ENCODE measurements at regions not wholly inside any gene's neighbourhood (a gene's known extent, or its start where the extent isn't known, plus 50 kb on each side); places are given as distances from the start of the nearest gene placed in this dataset.

DNA sequence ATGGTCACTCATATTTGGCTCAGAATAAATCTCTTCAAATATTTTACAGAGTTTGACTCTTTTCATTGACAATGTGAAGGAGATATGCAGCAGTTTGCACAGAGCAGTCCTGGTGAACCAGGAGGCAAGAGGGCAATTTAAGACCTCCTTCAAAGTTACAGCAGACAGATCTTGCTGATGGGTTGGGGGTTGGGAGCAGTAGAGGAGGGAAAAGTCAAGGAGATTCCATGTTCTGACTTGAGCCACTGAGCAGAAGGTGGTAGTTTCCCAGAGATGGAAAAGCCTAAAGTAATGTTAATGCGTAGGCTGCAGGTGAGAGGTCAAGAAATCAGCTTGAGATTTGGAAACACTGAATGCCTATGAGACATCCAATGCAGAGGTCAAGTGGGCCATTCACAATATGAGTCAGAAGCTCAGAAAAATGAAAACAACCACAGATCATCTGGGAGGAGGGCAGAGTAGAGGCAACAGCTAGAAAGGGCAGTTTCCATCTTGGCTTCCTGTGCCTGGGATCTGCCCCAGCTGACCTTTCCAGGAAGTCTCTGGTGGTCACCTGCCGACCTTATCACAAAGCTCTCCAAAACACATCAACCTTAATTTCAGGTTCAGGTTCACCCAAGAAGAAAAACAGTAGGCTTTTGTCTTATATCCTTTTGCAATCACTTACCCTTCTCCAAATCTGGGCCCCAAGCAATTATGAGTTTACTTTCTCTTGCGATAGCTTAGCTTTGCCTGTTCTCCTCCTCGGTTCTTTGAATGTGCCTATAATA lies 197.5 kb upstream of the ARL4C start (continued):
- TF ChIP-seq CUX1 (IDR thresholded peaks at IDR 0.05; ENCODE audit: insufficient replicate concordance, low read depth, low read length): no peak
- no peak for TF ChIP-seq PML (IDR thresholded peaks at IDR 0.05; ENCODE audit: low read length)
- TF ChIP-seq, protein P1, sequence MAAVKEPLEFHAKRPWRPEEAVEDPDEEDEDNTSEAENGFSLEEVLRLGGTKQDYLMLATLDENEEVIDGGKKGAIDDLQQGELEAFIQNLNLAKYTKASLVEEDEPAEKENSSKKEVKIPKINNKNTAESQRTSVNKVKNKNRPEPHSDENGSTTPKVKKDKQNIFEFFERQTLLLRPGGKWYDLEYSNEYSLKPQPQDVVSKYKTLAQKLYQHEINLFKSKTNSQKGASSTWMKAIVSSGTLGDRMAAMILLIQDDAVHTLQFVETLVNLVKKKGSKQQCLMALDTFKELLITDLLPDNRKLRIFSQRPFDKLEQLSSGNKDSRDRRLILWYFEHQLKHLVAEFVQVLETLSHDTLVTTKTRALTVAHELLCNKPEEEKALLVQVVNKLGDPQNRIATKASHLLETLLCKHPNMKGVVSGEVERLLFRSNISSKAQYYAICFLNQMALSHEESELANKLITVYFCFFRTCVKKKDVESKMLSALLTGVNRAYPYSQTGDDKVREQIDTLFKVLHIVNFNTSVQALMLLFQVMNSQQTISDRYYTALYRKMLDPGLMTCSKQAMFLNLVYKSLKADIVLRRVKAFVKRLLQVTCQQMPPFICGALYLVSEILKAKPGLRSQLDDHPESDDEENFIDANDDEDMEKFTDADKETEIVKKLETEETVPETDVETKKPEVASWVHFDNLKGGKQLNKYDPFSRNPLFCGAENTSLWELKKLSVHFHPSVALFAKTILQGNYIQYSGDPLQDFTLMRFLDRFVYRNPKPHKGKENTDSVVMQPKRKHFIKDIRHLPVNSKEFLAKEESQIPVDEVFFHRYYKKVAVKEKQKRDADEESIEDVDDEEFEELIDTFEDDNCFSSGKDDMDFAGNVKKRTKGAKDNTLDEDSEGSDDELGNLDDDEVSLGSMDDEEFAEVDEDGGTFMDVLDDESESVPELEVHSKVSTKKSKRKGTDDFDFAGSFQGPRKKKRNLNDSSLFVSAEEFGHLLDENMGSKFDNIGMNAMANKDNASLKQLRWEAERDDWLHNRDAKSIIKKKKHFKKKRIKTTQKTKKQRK (IDR thresholded peaks at IDR 0.05; ENCODE audit: low read depth, low read length): no peak
- TF ChIP-seq ZNF274 (IDR thresholded peaks at IDR 0.05; ENCODE audit: insufficient read depth, insufficient read length): no peak
- no peak for TF ChIP-seq CREM (IDR thresholded peaks at IDR 0.05; ENCODE audit: low read depth)
- TF ChIP-seq MAX (IDR thresholded peaks at IDR 0.05; ENCODE audit: low read depth, low read length): no peak
- TF ChIP-seq, protein P2, sequence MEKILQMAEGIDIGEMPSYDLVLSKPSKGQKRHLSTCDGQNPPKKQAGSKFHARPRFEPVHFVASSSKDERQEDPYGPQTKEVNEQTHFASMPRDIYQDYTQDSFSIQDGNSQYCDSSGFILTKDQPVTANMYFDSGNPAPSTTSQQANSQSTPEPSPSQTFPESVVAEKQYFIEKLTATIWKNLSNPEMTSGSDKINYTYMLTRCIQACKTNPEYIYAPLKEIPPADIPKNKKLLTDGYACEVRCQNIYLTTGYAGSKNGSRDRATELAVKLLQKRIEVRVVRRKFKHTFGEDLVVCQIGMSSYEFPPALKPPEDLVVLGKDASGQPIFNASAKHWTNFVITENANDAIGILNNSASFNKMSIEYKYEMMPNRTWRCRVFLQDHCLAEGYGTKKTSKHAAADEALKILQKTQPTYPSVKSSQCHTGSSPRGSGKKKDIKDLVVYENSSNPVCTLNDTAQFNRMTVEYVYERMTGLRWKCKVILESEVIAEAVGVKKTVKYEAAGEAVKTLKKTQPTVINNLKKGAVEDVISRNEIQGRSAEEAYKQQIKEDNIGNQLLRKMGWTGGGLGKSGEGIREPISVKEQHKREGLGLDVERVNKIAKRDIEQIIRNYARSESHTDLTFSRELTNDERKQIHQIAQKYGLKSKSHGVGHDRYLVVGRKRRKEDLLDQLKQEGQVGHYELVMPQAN (conservative IDR thresholded peaks at IDR 0.05): no peak
- TF ChIP-seq, protein P3, sequence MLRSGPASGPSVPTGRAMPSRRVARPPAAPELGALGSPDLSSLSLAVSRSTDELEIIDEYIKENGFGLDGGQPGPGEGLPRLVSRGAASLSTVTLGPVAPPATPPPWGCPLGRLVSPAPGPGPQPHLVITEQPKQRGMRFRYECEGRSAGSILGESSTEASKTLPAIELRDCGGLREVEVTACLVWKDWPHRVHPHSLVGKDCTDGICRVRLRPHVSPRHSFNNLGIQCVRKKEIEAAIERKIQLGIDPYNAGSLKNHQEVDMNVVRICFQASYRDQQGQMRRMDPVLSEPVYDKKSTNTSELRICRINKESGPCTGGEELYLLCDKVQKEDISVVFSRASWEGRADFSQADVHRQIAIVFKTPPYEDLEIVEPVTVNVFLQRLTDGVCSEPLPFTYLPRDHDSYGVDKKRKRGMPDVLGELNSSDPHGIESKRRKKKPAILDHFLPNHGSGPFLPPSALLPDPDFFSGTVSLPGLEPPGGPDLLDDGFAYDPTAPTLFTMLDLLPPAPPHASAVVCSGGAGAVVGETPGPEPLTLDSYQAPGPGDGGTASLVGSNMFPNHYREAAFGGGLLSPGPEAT (IDR thresholded peaks at IDR 0.05; ENCODE audit: low read depth): no peak
- TF ChIP-seq IRF4 (IDR thresholded peaks at IDR 0.05; ENCODE audit: low read depth, low read length): no peak
- TF ChIP-seq POU2F2 (IDR thresholded peaks at IDR 0.05; ENCODE audit: borderline replicate concordance, low read depth, low read length): no peak
- no peak for TF ChIP-seq SUPT20H (IDR thresholded peaks at IDR 0.05; ENCODE audit: borderline replicate concordance, control insufficient read depth, low read depth, low read length)
- TF ChIP-seq, protein P4, sequence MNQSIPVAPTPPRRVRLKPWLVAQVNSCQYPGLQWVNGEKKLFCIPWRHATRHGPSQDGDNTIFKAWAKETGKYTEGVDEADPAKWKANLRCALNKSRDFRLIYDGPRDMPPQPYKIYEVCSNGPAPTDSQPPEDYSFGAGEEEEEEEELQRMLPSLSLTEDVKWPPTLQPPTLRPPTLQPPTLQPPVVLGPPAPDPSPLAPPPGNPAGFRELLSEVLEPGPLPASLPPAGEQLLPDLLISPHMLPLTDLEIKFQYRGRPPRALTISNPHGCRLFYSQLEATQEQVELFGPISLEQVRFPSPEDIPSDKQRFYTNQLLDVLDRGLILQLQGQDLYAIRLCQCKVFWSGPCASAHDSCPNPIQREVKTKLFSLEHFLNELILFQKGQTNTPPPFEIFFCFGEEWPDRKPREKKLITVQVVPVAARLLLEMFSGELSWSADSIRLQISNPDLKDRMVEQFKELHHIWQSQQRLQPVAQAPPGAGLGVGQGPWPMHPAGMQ (IDR thresholded peaks at IDR 0.05; ENCODE audit: borderline replicate concordance): no peak
- TF ChIP-seq ZBED1 (IDR thresholded peaks at IDR 0.05; ENCODE audit: borderline replicate concordance): no peak
